CD4-positive, CD25-positive, alpha-beta regulatory T cell (primary cell): ENCODE measurements at regions not wholly inside any gene's neighbourhood (a gene's known extent, or its start where the extent isn't known, plus 50 kb on each side); places are given as distances from the start of the nearest gene placed in this dataset.

Experiments
- ATAC-seq, 2 donors: fragments of 150-1000 bp; cut with Tn5 transposase; one replicate each; pipeline ENCODE4 v1.10.0; 2021; ENCODE audit warnings: low read depth in 2 of 2, moderate number of reproducible peaks in 2 of 2, moderate library complexity in 1 of 2
- DNase-seq, 3 donors: peaks; one replicate each; pipeline versions ENCODE4 v3.0.0 to v3.0.0-alpha.2; 2012 to 2022; ENCODE audit warnings: mixed read lengths in 1 of 3
- H3K27ac ChIP-seq: one replicate; pipeline ENCODE4 v1.7.0; 2013; ENCODE audit warnings: mild to moderate bottlenecking, low read length; ENCODE audit not compliant: insufficient read depth, poor library complexity, severe bottlenecking
- H3K27me3 ChIP-seq: one replicate; pipeline ENCODE4 v1.7.0; 2013; ENCODE audit warnings: low read length; ENCODE audit not compliant: control insufficient read depth, insufficient read depth
- H3K36me3 ChIP-seq: one replicate; pipeline ENCODE4 v1.7.0; 2013; ENCODE audit warnings: mild to moderate bottlenecking, low read length, moderate library complexity; ENCODE audit not compliant: control insufficient read depth, insufficient read depth
- H3K4me1 ChIP-seq: 2 replicates; pipeline ENCODE4 v1.7.0; 2013; ENCODE audit warnings: mild to moderate bottlenecking, low read length; ENCODE audit not compliant: insufficient read depth, control insufficient read depth, poor library complexity, severe bottlenecking
- H3K4me3 ChIP-seq: one replicate; pipeline ENCODE4 v1.7.0; 2013; ENCODE audit warnings: low read depth, mild to moderate bottlenecking, low read length, moderate library complexity
- H3K9me3 ChIP-seq, 2 experiments: 1 replicate in 1 of 2; 2 replicates in 1 of 2; pipeline ENCODE4 v1.7.0; 2013; ENCODE audit warnings: low read length in 2 of 2, mild to moderate bottlenecking in 1 of 2, moderate library complexity in 1 of 2; ENCODE audit not compliant: control insufficient read depth in 2 of 2
- H3K27ac Mint-ChIP-seq, 3 donors: one replicate each; pipeline ENCODE4 v1.8.0; 2020 to 2022; ENCODE audit warnings: mild to moderate bottlenecking in 3 of 3, mixed read lengths in 3 of 3, moderate library complexity in 2 of 3
- H3K27me3 Mint-ChIP-seq: one replicate; pipeline ENCODE4 v1.8.0; 2022; ENCODE audit warnings: mild to moderate bottlenecking, mixed read lengths
- H3K36me3 Mint-ChIP-seq: one replicate; pipeline ENCODE4 v1.8.0; 2020; ENCODE audit warnings: mixed read lengths
- H3K4me1 Mint-ChIP-seq, 4 donors: one replicate each; pipeline ENCODE4 v1.8.0; 2020 to 2022; ENCODE audit warnings: mixed read lengths in 4 of 4, mild to moderate bottlenecking in 1 of 4
- H3K4me3 Mint-ChIP-seq, 4 donors: one replicate each; pipeline ENCODE4 v1.8.0; 2020 to 2022; ENCODE audit warnings: mild to moderate bottlenecking in 4 of 4, mixed read lengths in 4 of 4, moderate library complexity in 3 of 4
- H3K9me3 Mint-ChIP-seq, 7 donors: one replicate each; pipeline ENCODE4 v1.8.0; 2020 to 2022; ENCODE audit warnings: mixed read lengths in 7 of 7, mild to moderate bottlenecking in 3 of 7, moderate library complexity in 2 of 7

DNA sequence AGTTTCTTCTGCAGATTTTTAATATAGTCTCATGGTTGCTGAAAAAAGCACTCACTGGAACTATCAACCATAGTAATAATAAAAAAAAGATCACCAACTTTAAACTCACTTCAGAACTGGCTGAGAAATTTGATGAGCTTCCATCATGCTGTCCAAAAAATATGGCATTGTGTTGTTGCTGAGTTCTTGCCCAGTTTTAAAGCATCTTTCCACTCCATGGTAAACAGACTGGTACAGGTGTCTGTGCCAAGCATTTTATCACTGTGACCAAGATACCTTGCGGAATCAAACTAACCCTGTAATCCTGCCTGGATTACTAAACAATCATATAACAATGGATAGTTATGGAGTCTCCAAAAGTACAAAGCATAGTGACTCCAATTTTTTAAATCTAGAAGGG lies 360.3 kb upstream of the NOCT start:
- H3K27ac Mint-ChIP-seq, result no peak overlapping the region
- Histone ChIP-seq H3K9me3 (no peaks in the 10 kb centered on the region), H3K4me1 (no peaks in the 10 kb centered on the region), H3K27ac (no peak overlapping the region), H3K36me3 (no peaks in the 10 kb centered on the region), H3K4me3 (no peak overlapping the region), H3K27me3 (no peaks in the 10 kb centered on the region)
- H3K27me3 Mint-ChIP-seq, result no peaks in the 10 kb centered on the region
- no peaks in the 10 kb centered on the region for H3K4me1 Mint-ChIP-seq
- ATAC-seq (no peak), DNase-seq (no peak)
- H3K36me3 Mint-ChIP-seq, result no peaks in the 10 kb centered on the region
- peaks cover 0 to 3% (median 0%) of the 10 kb centered on the region in 7 donors for H3K9me3 Mint-ChIP-seq
- no peak overlapping the region for H3K4me3 Mint-ChIP-seq

DNA sequence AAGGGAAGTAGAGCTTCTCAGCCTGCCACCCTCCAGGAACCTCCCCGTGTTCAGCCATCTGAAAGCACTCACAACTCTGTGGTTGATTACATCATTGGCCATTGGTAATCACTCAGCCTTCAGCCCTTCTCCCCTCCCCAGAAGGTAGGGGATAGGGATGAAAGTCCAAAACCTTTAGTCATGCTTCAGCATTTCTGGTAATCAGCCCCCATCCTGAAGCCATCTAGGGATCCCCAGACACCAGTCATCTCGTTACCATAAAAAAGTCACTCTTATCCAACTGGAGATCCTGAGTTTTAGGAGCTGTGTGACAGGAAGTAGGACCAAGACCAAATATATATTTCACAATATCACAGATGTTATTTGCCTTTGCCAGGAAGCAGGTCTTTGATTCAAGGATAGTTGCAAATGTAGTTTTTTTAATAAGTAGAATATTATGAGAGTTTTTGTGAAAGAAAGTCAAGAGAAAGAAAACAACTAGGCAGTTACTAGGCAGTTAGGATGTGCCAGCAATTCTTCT lies 364.6 kb upstream of the NOCT start:
- no peaks in the 10 kb centered on the region for H3K27me3 Mint-ChIP-seq
- H3K4me3 ChIP-seq, result no peak overlapping the region
- no peaks in the 10 kb centered on the region for H3K36me3 ChIP-seq
- no peaks in the 10 kb centered on the region for H3K27me3 ChIP-seq
- ATAC-seq (no peak), DNase-seq (no peak)
- H3K27ac Mint-ChIP-seq, result no peak overlapping the region
- H3K4me1 Mint-ChIP-seq, result no peaks in the 10 kb centered on the region
- H3K9me3 Mint-ChIP-seq, result peaks cover 0 to 1% (median 0%) of the 10 kb centered on the region in 7 donors
- H3K27ac ChIP-seq, result no peak overlapping the region
- H3K36me3 Mint-ChIP-seq, result no peaks in the 10 kb centered on the region
- H3K4me3 Mint-ChIP-seq, result no peak overlapping the region
- H3K9me3 ChIP-seq, result no peaks in the 10 kb centered on the region
- H3K4me1 ChIP-seq, result no peaks in the 10 kb centered on the region

DNA sequence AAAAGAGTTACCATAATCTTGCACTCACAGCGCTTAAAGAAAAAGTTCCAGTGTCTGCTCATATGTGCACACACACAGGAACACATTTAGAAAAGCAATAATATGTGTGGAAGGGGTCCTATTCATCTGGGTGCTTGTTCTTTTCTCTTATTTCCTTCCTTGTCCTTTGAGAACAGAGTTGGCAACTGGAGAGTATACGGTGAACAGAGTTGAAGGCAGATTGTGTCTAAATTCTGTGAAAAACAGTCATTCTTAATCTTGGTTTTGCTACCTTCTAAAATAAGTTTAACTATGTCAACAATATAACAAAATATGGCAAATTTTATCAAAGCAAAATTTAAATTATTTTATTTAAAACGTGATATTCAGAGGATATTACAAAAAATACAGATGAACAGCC lies 365.1 kb upstream of the NOCT start:
- Histone ChIP-seq H3K27me3 (no peaks in the 10 kb centered on the region), H3K36me3 (no peaks in the 10 kb centered on the region), H3K4me1 (no peaks in the 10 kb centered on the region), H3K9me3 (no peaks in the 10 kb centered on the region), H3K27ac (no peak overlapping the region), H3K4me3 (no peak overlapping the region)
- Mint-ChIP-seq H3K27ac (no peak overlapping the region), H3K4me1 (no peaks in the 10 kb centered on the region), H3K4me3 (no peak overlapping the region), H3K9me3 (peaks cover 0 to 1% (median 0%) of the 10 kb centered on the region in 7 donors), H3K36me3 (no peaks in the 10 kb centered on the region), H3K27me3 (no peaks in the 10 kb centered on the region)
- DNase-seq, result no peak
- no peak for ATAC-seq

DNA sequence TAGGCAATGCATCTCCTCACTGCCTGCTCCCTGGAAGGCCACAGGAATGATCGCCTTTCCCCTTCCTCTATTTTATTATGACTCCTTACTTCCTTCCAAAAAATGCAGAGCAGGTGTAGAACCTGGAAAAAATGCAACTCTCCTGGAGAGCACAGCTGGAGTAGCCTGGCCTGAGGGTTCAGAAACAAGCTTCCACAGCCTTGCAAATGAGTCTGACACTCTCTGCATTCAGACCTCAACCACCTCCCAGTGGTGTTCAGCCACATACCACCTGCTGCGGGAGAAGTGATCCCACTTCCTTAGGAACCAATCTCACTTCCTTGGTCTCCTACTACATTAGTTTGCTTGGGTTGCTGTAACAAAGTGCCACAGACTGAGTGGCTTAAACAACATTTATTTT lies 368.1 kb upstream of the NOCT start:
- H3K4me3 Mint-ChIP-seq, result no peak overlapping the region

DNA sequence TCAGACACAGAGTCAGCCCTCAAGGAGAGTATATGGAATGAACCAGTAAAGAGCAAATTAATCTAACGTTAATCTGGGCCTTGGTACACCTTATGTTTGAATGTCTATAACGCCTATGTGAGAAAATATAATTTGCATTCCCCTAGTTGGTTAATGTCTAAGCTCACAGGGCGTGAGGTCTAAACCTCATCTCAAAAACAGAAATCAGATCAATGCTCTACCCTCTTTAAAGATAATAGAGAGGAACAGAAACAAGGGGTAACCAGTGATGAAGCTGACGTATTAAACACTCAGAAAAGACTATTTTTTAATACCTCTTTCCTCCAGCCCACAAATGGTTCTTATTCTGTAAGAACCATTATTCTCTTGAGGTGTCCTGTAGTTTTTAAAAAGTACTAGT lies 369.2 kb upstream of the NOCT start:
- Mint-ChIP-seq H3K9me3 (peaks cover 0 to 4% (median 2%) of the 10 kb centered on the region in 7 donors), H3K4me1 (no peaks in the 10 kb centered on the region), H3K4me3 (no peak overlapping the region), H3K27ac (no peak overlapping the region), H3K27me3 (no peaks in the 10 kb centered on the region), H3K36me3 (no peaks in the 10 kb centered on the region)
- no peaks in the 10 kb centered on the region for H3K4me1 ChIP-seq
- ATAC-seq (no peak), DNase-seq (no peak)
- no peak overlapping the region for H3K27ac ChIP-seq
- no peak overlapping the region for H3K4me3 ChIP-seq
- no peaks in the 10 kb centered on the region for H3K36me3 ChIP-seq
- H3K9me3 ChIP-seq, result no peaks in the 10 kb centered on the region
- H3K27me3 ChIP-seq, result no peaks in the 10 kb centered on the region

More for the DNA sequence above, 368.1 kb upstream of the NOCT start:
- Mint-ChIP-seq H3K4me1 (no peaks in the 10 kb centered on the region), H3K36me3 (no peaks in the 10 kb centered on the region), H3K9me3 (peaks cover 0 to 2% (median 0%) of the 10 kb centered on the region in 7 donors), H3K27me3 (no peaks in the 10 kb centered on the region), H3K27ac (no peak overlapping the region)
- Histone ChIP-seq H3K4me3 (no peak overlapping the region), H3K4me1 (no peaks in the 10 kb centered on the region), H3K27me3 (no peaks in the 10 kb centered on the region), H3K9me3 (no peaks in the 10 kb centered on the region), H3K27ac (no peak overlapping the region), H3K36me3 (no peaks in the 10 kb centered on the region)
- DNase-seq (no peak), ATAC-seq (no peak)

DNA sequence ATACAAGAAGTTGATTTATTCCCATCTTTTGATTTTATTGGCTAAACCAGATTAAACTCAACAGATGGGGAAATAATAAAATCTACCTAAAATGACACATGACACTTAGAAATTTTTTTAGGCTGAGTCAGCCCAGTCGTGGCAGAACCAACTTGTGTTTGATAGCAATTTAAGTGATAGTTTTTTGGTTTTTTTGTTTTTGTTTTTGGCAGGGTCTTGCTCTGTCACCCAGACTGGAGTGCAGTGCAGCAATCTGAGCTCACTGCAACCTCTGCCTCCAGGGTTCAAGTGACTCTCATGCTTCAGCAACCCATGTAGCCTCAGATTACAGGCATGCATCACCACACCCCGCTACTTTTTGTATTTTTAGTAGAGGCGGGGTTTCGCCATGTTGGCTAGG lies 370.3 kb upstream of the NOCT start:
- no peaks in the 10 kb centered on the region for H3K27me3 Mint-ChIP-seq
- ATAC-seq, result no peak

DNA sequence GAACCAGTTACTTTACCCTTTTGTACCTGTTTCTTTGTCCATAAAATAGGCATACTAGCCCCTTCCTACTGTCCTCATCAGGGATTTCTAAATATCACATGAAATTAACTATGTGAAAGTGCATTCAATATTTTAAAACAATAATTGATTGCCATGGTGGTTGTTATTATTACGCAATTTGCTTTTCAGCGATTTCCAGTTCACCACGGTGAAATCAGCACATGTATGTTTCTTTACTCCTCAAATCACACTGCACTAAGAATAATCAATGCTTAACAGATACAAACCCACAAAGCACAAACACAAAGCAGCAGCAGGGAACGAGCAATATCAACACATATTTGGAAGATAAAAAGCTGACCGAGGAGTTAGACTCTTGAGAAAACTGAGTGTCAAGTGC lies 371.3 kb upstream of the NOCT start:
- no peaks in the 10 kb centered on the region for H3K27me3 ChIP-seq
- H3K9me3 ChIP-seq, result no peaks in the 10 kb centered on the region
- no peak overlapping the region for H3K27ac Mint-ChIP-seq
- H3K27me3 Mint-ChIP-seq, result no peaks in the 10 kb centered on the region
- no peak overlapping the region for H3K4me3 Mint-ChIP-seq
- H3K4me1 Mint-ChIP-seq, result no peaks in the 10 kb centered on the region
- H3K9me3 Mint-ChIP-seq, result peaks cover 0 to 6% (median 2%) of the 10 kb centered on the region in 7 donors
- no peak for ATAC-seq
- no peak overlapping the region for H3K27ac ChIP-seq
- no peak for DNase-seq
- no peaks in the 10 kb centered on the region for H3K36me3 ChIP-seq
- no peak overlapping the region for H3K4me3 ChIP-seq
- no peaks in the 10 kb centered on the region for H3K36me3 Mint-ChIP-seq
- no peaks in the 10 kb centered on the region for H3K4me1 ChIP-seq

More for the DNA sequence above, 370.3 kb upstream of the NOCT start:
- H3K9me3 Mint-ChIP-seq, result peaks cover 0 to 6% (median 2%) of the 10 kb centered on the region in 7 donors
- H3K27ac Mint-ChIP-seq, result no peak overlapping the region
- Histone ChIP-seq H3K9me3 (no peaks in the 10 kb centered on the region), H3K4me1 (no peaks in the 10 kb centered on the region), H3K36me3 (no peaks in the 10 kb centered on the region), H3K27me3 (no peaks in the 10 kb centered on the region), H3K27ac (no peak overlapping the region), H3K4me3 (no peak overlapping the region)
- H3K4me3 Mint-ChIP-seq, result no peak overlapping the region
- H3K4me1 Mint-ChIP-seq, result no peaks in the 10 kb centered on the region
- H3K36me3 Mint-ChIP-seq, result no peaks in the 10 kb centered on the region
- DNase-seq, result no peak

DNA sequence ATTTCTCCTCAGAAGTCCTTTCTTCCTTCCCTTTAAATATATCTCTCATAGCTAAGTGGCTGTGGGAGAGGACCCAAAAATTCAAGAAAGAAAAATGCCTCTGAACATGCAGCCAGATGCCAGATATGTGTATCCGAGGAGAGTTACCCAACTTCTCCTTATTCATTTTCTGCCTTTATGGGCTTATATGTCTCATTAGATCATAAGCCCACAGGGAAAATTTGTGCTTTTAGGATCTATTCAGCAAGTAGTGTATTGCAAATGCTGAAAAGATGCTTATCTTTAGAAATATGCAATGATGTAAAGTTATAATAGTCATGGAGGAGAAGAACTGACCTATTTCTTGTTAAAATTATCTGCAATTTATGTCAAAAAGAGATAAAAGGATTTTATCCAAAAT lies 371.8 kb upstream of the NOCT start:
- no peaks in the 10 kb centered on the region for H3K27me3 Mint-ChIP-seq
- no peaks in the 10 kb centered on the region for H3K9me3 ChIP-seq
- H3K27me3 ChIP-seq, result no peaks in the 10 kb centered on the region
- H3K4me1 ChIP-seq, result no peaks in the 10 kb centered on the region
- no peak overlapping the region for H3K27ac ChIP-seq
- H3K27ac Mint-ChIP-seq, result no peak overlapping the region
- DNase-seq (no peak), ATAC-seq (no peak)
- H3K4me3 ChIP-seq, result no peak overlapping the region
- no peaks in the 10 kb centered on the region for H3K4me1 Mint-ChIP-seq
- no peaks in the 10 kb centered on the region for H3K36me3 Mint-ChIP-seq
- no peak overlapping the region for H3K4me3 Mint-ChIP-seq
- peaks cover 0 to 6% (median 2%) of the 10 kb centered on the region in 7 donors for H3K9me3 Mint-ChIP-seq
- H3K36me3 ChIP-seq, result no peaks in the 10 kb centered on the region
